PC-3 (cell line): ENCODE measurements at regions not wholly inside any gene's neighbourhood (a gene's known extent, or its start where the extent isn't known, plus 50 kb on each side); places are given as distances from the start of the nearest gene placed in this dataset.
A peak's percentile ranks its signal among the peaks of the same experiment; 100 is the strongest.

Experiments
- ATAC-seq: fragments of 200-7000 bp; cut with Tn5 transposase; 2 replicates; pipeline ENCODE4 v1.9.1; 2020; ENCODE audit warnings: mild to moderate bottlenecking, moderate library complexity
- BruUV-seq: library from RNA; stranded (reverse); fragments of 400-500 nt; replicated peaks from 2 replicates; lab custom pipeline; 2021; lab: Mats Ljungman, UMichigan
- CTCF ChIA-PET: fragments of 300-600 bp; sonication (Branson Sonifier 250); formaldehyde crosslinking; loops from one replicate; lab custom pipeline; 2022; ENCODE audit warnings: antibody characterized with exemption; lab: Charles Lee
- POLR2A ChIA-PET: fragments of 300-600 bp; sonication (Branson Sonifier 250); formaldehyde crosslinking; loops from one replicate; lab custom pipeline; 2022; ENCODE audit warnings: antibody characterized with exemption; ENCODE audit not compliant: unreplicated experiment; lab: Charles Lee
- DNase-seq: peaks from one replicate; pipeline ENCODE4 v3.0.0-alpha.2; 2015
- H2AFZ ChIP-seq: fragments of 300-600 bp; sonication (generic); 2 replicates; pipeline ENCODE4 v1.6.0; 2016; ENCODE audit warnings: antibody characterized with exemption, low read length
- H3F3A ChIP-seq: fragments of 300-600 bp; sonication (generic); one replicate; pipeline ENCODE4 v1.6.0; 2017; ENCODE audit warnings: antibody characterized with exemption, low read length, control low read depth, mild to moderate bottlenecking; ENCODE audit not compliant: unreplicated experiment
- H3K27ac ChIP-seq: fragments of 300-600 bp; sonication (generic); 2 replicates; pipeline ENCODE4 v1.5.1; 2016; ENCODE audit warnings: mild to moderate bottlenecking, low read length
- H3K27me3 ChIP-seq: fragments of 300-600 bp; sonication (generic); 2 replicates; pipeline ENCODE4 v1.6.1; 2016; ENCODE audit warnings: low read length, mixed read lengths
- H3K36me3 ChIP-seq: fragments of 300-600 bp; sonication (generic); 2 replicates; pipeline ENCODE4 v1.6.1; 2016; ENCODE audit warnings: low read depth, mixed run types, low read length, mixed read lengths
- H3K4me1 ChIP-seq: fragments of 300-600 bp; sonication (generic); 2 replicates; pipeline ENCODE4 v1.5.1; 2016; ENCODE audit warnings: low read length; ENCODE audit not compliant: insufficient read depth
- H3K4me2 ChIP-seq: fragments of 300-600 bp; sonication (generic); 2 replicates; pipeline ENCODE4 v1.6.0; 2016; ENCODE audit warnings: low read length
- H3K4me3 ChIP-seq: fragments of 300-600 bp; sonication (generic); 2 replicates; pipeline ENCODE4 v1.5.1; 2016; ENCODE audit warnings: mild to moderate bottlenecking, low read length, mixed read lengths
- H3K79me2 ChIP-seq: fragments of 300-600 bp; sonication (generic); 2 replicates; pipeline ENCODE4 v1.6.1; 2017; ENCODE audit warnings: low read length, mixed read lengths
- H3K9ac ChIP-seq: fragments of 300-600 bp; sonication (generic); 2 replicates; pipeline ENCODE4 v1.6.0; 2016; ENCODE audit warnings: mild to moderate bottlenecking, low read length
- H3K9me2 ChIP-seq: fragments of 300-600 bp; sonication (generic); replicated peaks from 2 replicates; pipeline ENCODE4 v1.6.1; 2016; ENCODE audit warnings: mixed run types, low read length, mixed read lengths
- H3K9me3 ChIP-seq: fragments of 300-600 bp; sonication (generic); 2 replicates; pipeline ENCODE4 v1.6.1; 2016; ENCODE audit warnings: low read length, mixed read lengths
- H4K20me1 ChIP-seq: fragments of 300-600 bp; sonication (generic); 2 replicates; pipeline ENCODE4 v1.6.1; 2016; ENCODE audit warnings: low read length, mixed read lengths
- EZH2 ChIP-seq: fragments of 300-600 bp; sonication (generic); IDR thresholded peaks from one replicate; pipeline ENCODE4 v1.6.1; 2017; ENCODE audit warnings: antibody characterized with exemption, mild to moderate bottlenecking, low read length; ENCODE audit not compliant: unreplicated experiment
- EZH2phosphoT487 ChIP-seq: fragments of 300-600 bp; sonication (generic); IDR thresholded peaks from 2 replicates; pipeline ENCODE4 v1.6.1; 2018; ENCODE audit warnings: mild to moderate bottlenecking, antibody characterized with exemption, low read length, borderline replicate concordance
- intact Hi-C: fragments of 100-400 bp; cut with micrococcal nuclease; formaldehyde crosslinking; loops from 2 replicates; pipeline ENCODE4 v1.9.0; 2023
- TF ChIP-seq, protein P1 (sequence below): fragments of 300-600 bp; sonication (generic); conservative IDR thresholded peaks from 2 replicates; pipeline ENCODE4 v1.5.1; 2017; ENCODE audit warnings: antibody characterized with exemption, low read depth, mild to moderate bottlenecking, low read length

- Histone ChIP-seq H3K9ac (peak overlapping the region; percentile 50), H2AFZ (no peak overlapping the region)
- POLR2A ChIA-PET = interaction anchor here (0.6 to 1.0 kb wide), 3 partner anchors 48 to 58 kb away, joined by 3 to 11 read pairs (median 6); partner anchors contain the start of gene FTH1
Observed at GRCh38 chr11:62024936-62025486, 57.6 kb upstream of the FTH1 start.

GRCh38 chr11:62022211-62022610 lies 54.8 kb upstream of the FTH1 start:
- CTCF ChIA-PET = no interaction called here
- intact Hi-C loops = no loop called here
- no peak overlapping the region for H3K4me3 ChIP-seq

More at GRCh38 chr11:62024936-62025486, 57.6 kb upstream of the FTH1 start:
- no peak for DNase-seq
- no peak for ATAC-seq
- Histone ChIP-seq H3K9me2 (no peaks in the 10 kb centered on the region), H3K79me2 (no peaks in the 10 kb centered on the region), H3K27me3 (no peaks in the 10 kb centered on the region), H3K4me2 (peak overlapping the region; percentile 54), H3K4me1 (peaks cover 23% of the 10 kb centered on the region), H3K4me3 (peak overlapping the region; percentile 14; the same call in 1 of the 2 replicates), H3F3A (peaks cover 4% of the 10 kb centered on the region), H3K36me3 (no peaks in the 10 kb centered on the region), H3K27ac (peak overlapping the region; percentile 80), H3K9me3 (0 out of 2 replicates have a peak, but pooled peaks cover 4% of the 10 kb centered on the region), H4K20me1 (no peaks in the 10 kb centered on the region)
- intact Hi-C loops = loop anchor here (1.0 kb wide), 4 partner anchors 8 to 58 kb away; partner anchors contain the start of gene FTH1
- TF ChIP-seq, protein P1, sequence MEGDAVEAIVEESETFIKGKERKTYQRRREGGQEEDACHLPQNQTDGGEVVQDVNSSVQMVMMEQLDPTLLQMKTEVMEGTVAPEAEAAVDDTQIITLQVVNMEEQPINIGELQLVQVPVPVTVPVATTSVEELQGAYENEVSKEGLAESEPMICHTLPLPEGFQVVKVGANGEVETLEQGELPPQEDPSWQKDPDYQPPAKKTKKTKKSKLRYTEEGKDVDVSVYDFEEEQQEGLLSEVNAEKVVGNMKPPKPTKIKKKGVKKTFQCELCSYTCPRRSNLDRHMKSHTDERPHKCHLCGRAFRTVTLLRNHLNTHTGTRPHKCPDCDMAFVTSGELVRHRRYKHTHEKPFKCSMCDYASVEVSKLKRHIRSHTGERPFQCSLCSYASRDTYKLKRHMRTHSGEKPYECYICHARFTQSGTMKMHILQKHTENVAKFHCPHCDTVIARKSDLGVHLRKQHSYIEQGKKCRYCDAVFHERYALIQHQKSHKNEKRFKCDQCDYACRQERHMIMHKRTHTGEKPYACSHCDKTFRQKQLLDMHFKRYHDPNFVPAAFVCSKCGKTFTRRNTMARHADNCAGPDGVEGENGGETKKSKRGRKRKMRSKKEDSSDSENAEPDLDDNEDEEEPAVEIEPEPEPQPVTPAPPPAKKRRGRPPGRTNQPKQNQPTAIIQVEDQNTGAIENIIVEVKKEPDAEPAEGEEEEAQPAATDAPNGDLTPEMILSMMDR = no peak
- no peak for TF ChIP-seq EZH2
- CTCF ChIA-PET = interaction anchor here (0.7 to 1.1 kb wide), 2 partner anchors 56 to 57 kb away, joined by 3 to 4 read pairs; no protein-coding TSS in a partner anchor
- BruUV-seq = TSS peak; percentile 100

DNA sequence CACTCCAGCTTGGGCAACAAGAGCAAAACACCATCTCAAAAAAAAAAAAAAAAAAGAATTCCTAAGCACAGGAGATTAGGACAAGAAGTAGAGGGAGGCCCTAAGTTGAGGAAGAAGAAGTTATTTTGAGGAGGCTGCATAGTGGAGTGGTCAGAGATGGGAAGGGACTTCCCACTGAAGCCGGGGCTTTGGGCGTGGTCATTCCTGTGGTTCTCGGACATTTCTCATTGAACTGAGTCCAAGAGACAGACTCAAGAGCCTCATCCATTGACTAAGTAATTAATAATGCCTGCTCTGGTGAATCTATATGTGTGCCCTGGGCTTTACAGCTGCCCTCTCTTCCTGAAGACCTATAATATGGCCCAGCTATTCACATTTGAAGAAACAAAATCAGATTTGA lies 53.2 kb upstream of the FTH1 start:
- no TSS peak for BruUV-seq
- intact Hi-C loops = no loop called here
- POLR2A ChIA-PET = no interaction called here
- DNase-seq (peak; percentile 68), ATAC-seq (no peak)
- Histone ChIP-seq H3K4me2 (no peak overlapping the region; the same call in 1 of the 2 replicates), H3K9me3 (no peaks in the 10 kb centered on the region), H3K4me3 (no peak overlapping the region), H3F3A (peaks cover under 1% of the 10 kb centered on the region), H3K9me2 (no peaks in the 10 kb centered on the region), H3K4me1 (peaks cover 18% of the 10 kb centered on the region), H3K27me3 (no peaks in the 10 kb centered on the region), H2AFZ (0 out of 2 replicates have a peak overlapping the region, but pooled peaks have one; percentile 13), H3K27ac (no peak overlapping the region), H3K9ac (no peak overlapping the region), H4K20me1 (no peaks in the 10 kb centered on the region), H3K79me2 (no peaks in the 10 kb centered on the region), H3K36me3 (no peaks in the 10 kb centered on the region)
- no peak for TF ChIP-seq EZH2phosphoT487
- TF ChIP-seq, protein P1 = no peak
- no peak for TF ChIP-seq EZH2
- CTCF ChIA-PET = no interaction called here

More at GRCh38 chr11:62022211-62022610, 54.8 kb upstream of the FTH1 start:
- no peaks in the 10 kb centered on the region for H3K79me2 ChIP-seq
- H3K9me3 ChIP-seq = 0 out of 2 replicates have a peak, but pooled peaks cover 4% of the 10 kb centered on the region
- H3K9me2 ChIP-seq = no peaks in the 10 kb centered on the region
- POLR2A ChIA-PET = no interaction called here
- no peak for DNase-seq
- no peak overlapping the region for H3K4me2 ChIP-seq
- BruUV-seq = no TSS peak
- H4K20me1 ChIP-seq = no peaks in the 10 kb centered on the region
- H3K27me3 ChIP-seq = no peaks in the 10 kb centered on the region
- no peak for TF ChIP-seq EZH2phosphoT487
- TF ChIP-seq, protein P1 = no peak
- TF ChIP-seq EZH2 = no peak
- H3K9ac ChIP-seq = no peak overlapping the region
- H2AFZ ChIP-seq = no peak overlapping the region
- no peak for ATAC-seq
- no peaks in the 10 kb centered on the region for H3K36me3 ChIP-seq
- peaks cover 4% of the 10 kb centered on the region for H3F3A ChIP-seq
- H3K4me1 ChIP-seq = peaks cover 23% of the 10 kb centered on the region
- H3K27ac ChIP-seq = no peak overlapping the region
